HG02610 (cell line): ENCODE measurements at regions not wholly inside any gene's neighbourhood (a gene's known extent, or its start where the extent isn't known, plus 50 kb on each side); places are given as distances from the start of the nearest gene placed in this dataset.

Experiments used
- ATAC-seq: cut with Tn5 transposase; IDR thresholded peaks from one replicate; pipeline ENCODE4 v1.9.1; 2021; ENCODE audit warnings: mild to moderate bottlenecking, moderate library complexity; ENCODE audit not compliant: unreplicated experiment

DNA sequence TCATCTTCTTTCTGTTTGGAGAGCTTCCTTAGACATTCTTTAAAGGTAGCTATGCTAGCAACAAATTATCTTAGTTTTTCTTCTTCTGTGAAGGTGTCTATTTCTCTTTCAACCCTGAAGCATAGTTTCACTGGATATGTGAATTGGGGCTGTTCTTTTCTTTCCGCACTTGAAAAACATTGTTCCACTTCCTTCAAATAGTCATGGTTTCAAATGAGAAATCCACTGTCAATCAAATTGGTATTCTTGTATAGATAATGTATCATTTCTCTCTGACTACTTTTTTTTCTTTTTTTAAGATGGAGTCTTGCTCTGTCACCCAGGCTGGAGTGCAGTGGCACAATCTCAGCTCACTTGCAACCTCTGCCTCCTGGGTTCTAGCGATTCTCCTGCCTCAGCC, 254.0 kb downstream of the ANAPC1 start:
- no peak for ATAC-seq

GRCh38 chr2:111632661-111633060, 251.3 kb downstream of the ANAPC1 start:
- ATAC-seq: no peak

GRCh38 chr2:111633189-111633588, 250.8 kb downstream of the ANAPC1 start:
- no peak for ATAC-seq

GRCh38 chr2:111633643-111634042, 250.3 kb downstream of the ANAPC1 start:
- ATAC-seq: no peak

GRCh38 chr2:111634050-111634794, 249.8 kb downstream of the ANAPC1 start:
- ATAC-seq: no peak

GRCh38 chr2:111634995-111635538, 248.9 kb downstream of the ANAPC1 start:
- no peak for ATAC-seq

DNA sequence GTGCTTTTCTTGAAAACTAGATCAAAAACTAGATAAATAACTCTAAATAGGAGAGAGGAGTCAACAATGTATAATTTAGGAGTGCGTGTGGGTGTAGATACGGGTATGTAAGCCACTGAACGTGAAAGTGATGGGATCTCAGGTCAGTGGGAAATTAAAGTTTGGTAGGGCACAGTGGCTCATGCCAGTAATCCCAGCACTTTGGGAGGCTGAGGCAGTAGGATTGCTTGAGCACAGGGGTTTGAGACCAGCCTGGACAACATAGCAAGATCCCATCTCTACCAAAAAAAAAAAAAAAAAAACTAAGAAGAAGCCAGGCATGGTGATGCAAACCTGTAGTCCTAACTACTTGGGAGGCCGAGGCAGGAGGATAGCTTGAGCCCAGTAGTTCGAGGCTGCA, 247.1 kb downstream of the ANAPC1 start:
- no peak for ATAC-seq

DNA sequence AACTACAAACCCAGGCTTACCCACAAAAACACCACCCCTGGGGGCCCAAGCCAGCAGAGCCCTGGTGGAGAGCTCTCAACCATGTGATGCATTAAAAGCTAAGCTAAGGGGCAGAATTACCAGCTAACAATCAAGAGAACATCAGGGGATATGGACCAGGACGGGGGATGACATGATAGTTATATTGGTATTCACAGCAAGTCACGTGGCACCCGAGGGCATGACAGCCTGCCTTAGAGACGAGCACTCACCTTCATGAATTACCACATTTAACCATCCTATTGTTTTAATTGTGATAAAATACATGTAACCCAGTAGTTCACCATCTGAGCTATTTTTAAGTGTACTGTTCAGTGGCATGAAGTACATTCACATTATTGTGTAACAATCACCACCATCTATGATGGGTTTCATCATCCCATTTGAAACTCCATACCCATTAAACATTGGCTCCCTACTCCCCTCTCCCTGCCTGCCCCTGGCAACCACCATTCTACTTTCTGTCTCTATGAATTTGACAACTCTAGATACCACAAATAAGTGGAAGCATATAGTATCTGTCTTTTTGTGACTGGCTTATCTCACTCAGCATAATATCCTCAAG, 245.6 kb downstream of the ANAPC1 start:
- ATAC-seq: no peak

DNA sequence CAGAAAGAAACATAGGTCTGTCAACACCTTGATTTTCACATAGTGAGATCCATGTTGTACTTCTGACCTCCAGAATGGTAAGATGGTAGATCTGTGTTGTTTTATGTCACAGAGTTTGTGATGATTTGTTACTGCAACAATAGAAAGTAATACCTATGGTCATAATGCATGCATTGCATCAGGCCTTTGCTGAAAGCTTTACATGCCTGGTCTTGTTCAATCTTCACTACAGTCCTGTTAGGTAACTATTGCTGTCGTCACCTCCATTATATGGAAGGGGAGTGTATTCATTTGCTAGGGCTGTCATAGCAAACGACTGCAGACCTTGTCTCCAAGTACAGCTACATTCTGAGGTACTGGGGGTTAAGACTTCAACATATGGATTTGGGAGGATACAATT, 243.5 kb downstream of the ANAPC1 start:
- ATAC-seq: no peak

GRCh38 chr2:111642586-111643327, 241.2 kb downstream of the ANAPC1 start:
- no peak for ATAC-seq

GRCh38 chr2:111643759-111644158, 240.2 kb downstream of the ANAPC1 start:
- no peak for ATAC-seq

DNA sequence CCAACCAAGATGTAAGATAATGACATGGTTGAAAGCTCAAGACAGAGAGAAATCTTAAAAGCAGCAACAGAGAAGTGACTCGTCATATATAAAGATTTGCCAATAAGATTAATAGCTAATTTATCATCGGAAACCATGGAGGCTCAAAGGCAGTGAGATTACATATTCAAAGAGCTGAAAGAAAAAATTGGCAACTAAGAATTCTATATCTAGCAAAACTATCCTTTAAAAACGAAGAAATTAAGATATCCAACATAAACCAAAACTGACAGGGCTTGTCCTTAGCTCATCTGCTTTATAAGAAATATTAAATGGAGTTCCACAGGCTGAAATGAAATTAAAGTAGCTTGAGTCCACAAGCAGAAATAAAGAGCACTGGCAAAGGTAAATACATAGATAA, 236.6 kb downstream of the ANAPC1 start:
- no peak for ATAC-seq

GRCh38 chr2:111652038-111652437, 232.0 kb downstream of the ANAPC1 start:
- ATAC-seq: peak; percentile 55

- ATAC-seq: no peak
These were observed 231.3 kb downstream of the ANAPC1 start for GRCh38 chr2:111652681-111653080.

- no peak for ATAC-seq
These were observed 230.8 kb downstream of the ANAPC1 start for GRCh38 chr2:111653103-111653624.

GRCh38 chr2:111653913-111654312, 230.1 kb downstream of the ANAPC1 start:
- ATAC-seq: no peak

DNA sequence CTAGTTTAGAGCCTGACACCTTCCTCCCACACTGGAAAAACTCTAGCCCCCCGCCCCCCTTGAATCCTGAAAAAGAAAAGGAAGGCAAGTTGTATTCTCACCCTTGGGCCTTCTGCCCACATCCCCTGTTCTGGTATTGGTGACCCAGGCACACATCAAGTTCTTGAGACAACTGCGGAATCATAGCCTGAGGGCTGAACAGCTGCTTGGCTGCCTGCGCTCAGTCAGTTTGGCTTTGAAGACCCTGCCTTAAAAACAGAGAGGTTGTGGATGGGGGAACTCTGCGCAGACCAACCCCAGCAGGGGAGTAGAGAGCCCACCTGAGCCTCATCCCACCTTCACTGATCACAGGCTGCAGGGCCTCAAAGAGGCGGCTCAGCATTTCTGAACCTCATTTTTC, 229.2 kb downstream of the ANAPC1 start:
- no peak for ATAC-seq

DNA sequence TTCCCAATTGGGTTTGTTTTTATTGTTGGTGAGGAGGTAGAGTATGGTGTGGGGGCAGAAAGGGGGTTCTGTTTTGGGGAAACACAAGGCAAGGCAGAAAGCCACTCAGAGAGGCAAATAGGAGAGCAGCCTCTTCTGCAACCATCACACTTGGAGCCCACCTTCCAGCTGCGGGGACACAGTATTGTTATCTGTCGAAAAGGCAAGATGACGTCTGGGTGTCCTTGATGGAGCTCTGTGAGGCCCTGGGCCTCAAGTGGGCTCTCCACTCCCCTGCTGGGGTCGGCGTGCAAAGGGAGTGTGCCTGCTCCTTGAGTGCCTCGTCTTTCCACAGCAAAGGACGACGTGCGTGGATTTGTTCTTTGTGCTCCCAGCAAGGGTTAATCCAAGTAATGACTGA, 227.6 kb downstream of the ANAPC1 start:
- no peak for ATAC-seq

- no peak for ATAC-seq
These were observed 227.1 kb downstream of the ANAPC1 start for GRCh38 chr2:111656894-111657293.

GRCh38 chr2:111657351-111657975, 226.5 kb downstream of the ANAPC1 start:
- ATAC-seq: no peak
